ENCODE measurements at regions not wholly inside any gene's neighbourhood (a gene's known extent, or its start where the extent isn't known, plus 50 kb on each side); places are given as distances from the start of the nearest gene placed in this dataset.

GRCh38 chr1:56222914-56223540 is 356.3 kb downstream of the PLPP3 start:
- DNase-seq (ENCODE audit: low spot score), result no peak

- DNase-seq (ENCODE audit: low spot score), result no peak
Observed at GRCh38 chr1:56220021-56220420, 359.3 kb downstream of the PLPP3 start.

- DNase-seq (ENCODE audit: low spot score), result no peak
Observed at GRCh38 chr1:56218023-56218422, 361.3 kb downstream of the PLPP3 start.

GRCh38 chr1:56216218-56216617 is 363.1 kb downstream of the PLPP3 start:
- no peak for DNase-seq (ENCODE audit: low spot score)

- DNase-seq (ENCODE audit: low spot score), result no peak
Observed at GRCh38 chr1:56215771-56216170, 363.6 kb downstream of the PLPP3 start.

GRCh38 chr1:56215086-56215485 is 364.3 kb downstream of the PLPP3 start:
- no peak for DNase-seq (ENCODE audit: low spot score)

GRCh38 chr1:56213068-56213467 is 366.3 kb downstream of the PLPP3 start:
- no peak for DNase-seq (ENCODE audit: low spot score)

- DNase-seq (ENCODE audit: low spot score), result no peak
Observed at GRCh38 chr1:56212143-56212542, 367.2 kb downstream of the PLPP3 start.

GRCh38 chr1:56206391-56206790 is 373.0 kb downstream of the PLPP3 start:
- no peak for DNase-seq (ENCODE audit: low spot score)

GRCh38 chr1:56204206-56204605 is 375.2 kb downstream of the PLPP3 start:
- DNase-seq (ENCODE audit: low spot score), result no peak

GRCh38 chr1:56202796-56203492 is 376.4 kb downstream of the PLPP3 start:
- DNase-seq (ENCODE audit: low spot score), result no peak

- no peak for DNase-seq (ENCODE audit: low spot score)
Observed at GRCh38 chr1:56202186-56202585, 377.2 kb downstream of the PLPP3 start.

- no peak for DNase-seq (ENCODE audit: low spot score)
Observed at GRCh38 chr1:56200896-56201295, 378.5 kb downstream of the PLPP3 start.

GRCh38 chr1:56200442-56200841 is 378.9 kb downstream of the PLPP3 start:
- no peak for DNase-seq (ENCODE audit: low spot score)

- no peak for DNase-seq (ENCODE audit: low spot score)
Observed at GRCh38 chr1:56199956-56200355, 379.4 kb downstream of the PLPP3 start.

- DNase-seq (ENCODE audit: low spot score), result no peak
Observed at GRCh38 chr1:56199061-56199460, 380.3 kb downstream of the PLPP3 start.

- no peak for DNase-seq (ENCODE audit: low spot score)
Observed at GRCh38 chr1:56197946-56198345, 381.4 kb downstream of the PLPP3 start.

GRCh38 chr1:56196839-56197238 is 382.5 kb downstream of the PLPP3 start:
- DNase-seq (ENCODE audit: low spot score), result no peak

- DNase-seq (ENCODE audit: low spot score), result no peak
Observed at GRCh38 chr1:56194701-56195300, 384.6 kb downstream of the PLPP3 start.

GRCh38 chr1:56193656-56194055 is 385.7 kb downstream of the PLPP3 start:
- no peak for DNase-seq (ENCODE audit: low spot score)

- no peak for DNase-seq (ENCODE audit: low spot score)
Observed at GRCh38 chr1:56191369-56191768, 388.0 kb downstream of the PLPP3 start.

GRCh38 chr1:56190806-56191365 is 388.5 kb downstream of the PLPP3 start:
- no peak for DNase-seq (ENCODE audit: low spot score)

All from CD4-positive, alpha-beta T cell treated with Interleukin-6 at 100 ng/mL for 8 hours (primary cell).